ENCODE measurements at regions not wholly inside any gene's neighbourhood (a gene's known extent, or its start where the extent isn't known, plus 50 kb on each side); places are given as distances from the start of the nearest gene placed in this dataset.

DNA sequence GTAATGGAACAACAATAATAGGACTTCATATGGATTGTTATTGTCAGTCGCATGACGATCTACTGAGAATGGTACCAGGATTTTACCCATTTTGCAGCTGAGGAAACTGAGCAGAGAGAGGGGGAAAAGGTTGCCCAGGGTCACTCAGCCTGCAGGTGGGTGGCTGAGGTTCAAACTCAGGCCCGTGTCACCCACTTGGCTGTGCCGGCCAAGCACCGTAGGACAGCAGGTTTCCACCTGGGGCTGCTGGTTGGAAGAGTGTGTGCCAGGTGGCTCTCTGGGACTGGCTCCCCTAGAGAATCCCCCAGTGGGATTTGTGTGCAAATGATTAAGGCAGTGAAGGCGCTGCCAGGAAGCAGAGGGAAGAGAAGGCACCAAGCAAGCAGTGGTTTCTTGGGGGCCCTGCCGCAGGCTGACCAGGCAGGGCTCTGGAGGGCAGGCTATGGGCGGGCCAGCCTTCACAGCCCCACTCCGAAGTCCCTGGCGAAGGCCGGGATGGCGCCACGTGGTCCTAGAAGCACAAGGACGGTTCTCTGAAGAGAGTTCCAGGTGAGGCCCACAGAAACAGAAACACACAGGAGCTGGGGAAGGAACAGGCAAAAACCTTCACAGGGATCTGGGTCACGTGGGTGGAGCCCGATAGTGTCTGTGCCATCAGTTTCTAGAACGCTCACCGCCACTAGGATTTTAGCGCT lies 163.5 kb downstream of the IRF8 start:
- no peak for DNase-seq

DNA sequence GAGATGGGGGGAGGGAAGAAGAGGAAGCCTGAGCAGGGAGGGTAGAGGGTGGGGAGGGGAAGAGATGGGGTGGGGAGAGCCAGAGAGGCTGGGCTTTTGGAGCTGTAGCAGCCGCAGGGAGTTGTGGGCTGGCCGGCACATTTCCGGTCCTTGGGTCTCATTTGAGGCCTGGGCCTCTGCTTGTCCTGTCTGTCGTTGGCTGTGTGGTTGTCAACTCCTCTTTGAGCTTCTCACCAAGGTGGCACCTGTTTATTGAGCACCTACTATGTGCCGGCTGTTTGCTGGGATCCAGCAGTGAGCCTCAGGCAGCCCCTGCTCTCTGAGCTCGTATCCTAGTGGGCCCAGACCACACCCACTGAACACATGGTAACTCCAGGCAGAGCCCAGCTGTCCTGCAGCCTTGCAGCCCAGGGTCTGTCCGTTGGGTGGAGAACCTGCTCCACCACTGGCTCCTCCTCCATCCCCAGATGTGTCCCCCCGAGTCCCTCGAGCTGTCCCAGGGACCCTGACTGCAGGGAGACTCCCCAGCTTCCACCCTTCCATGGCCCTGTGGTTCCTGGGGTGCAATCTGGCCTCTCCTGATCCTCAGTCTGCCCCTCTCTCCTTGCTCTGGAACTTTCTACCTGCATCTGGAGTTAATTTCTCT lies 164.9 kb downstream of the IRF8 start:
- DNase-seq: no peak

DNA sequence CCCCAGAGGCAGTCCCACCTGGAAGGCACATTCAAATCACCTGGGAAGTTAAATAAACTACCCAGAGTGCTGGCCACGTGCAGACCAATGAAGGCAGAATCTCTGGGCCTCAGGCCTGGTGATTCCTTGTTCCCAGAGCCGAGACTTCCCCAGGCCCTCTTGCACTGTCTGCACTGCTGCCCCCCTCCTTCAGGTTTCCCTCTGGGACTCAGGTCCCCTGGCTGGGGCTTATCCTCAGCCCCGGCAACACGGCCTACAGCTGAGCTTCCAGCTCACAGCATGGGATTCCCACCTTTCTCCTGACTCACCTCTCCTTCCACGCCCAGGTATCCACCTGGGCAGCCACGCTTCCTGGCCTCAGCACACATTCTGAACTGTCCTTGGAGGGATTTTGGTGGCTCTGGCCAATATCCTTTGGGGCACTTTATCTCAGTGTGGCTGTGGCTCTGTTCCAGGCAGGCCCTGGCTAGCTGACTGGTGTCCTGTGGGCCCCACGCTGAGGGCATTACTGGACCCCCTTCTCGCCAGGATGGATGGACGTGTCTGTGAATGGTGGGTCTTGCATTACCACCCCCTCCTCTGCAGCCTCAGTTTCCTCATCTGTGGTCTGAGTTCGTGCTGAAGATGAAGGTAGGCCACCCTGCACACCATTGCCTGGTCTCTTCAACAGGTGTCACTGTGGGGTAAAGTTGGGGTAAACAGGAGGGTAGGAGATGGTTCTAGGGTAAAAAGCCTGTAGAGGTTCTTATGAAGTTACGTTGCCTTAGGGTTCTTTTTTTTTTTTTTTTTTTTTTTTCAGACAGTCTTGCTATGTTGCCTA lies 165.7 kb downstream of the IRF8 start:
- no peak for DNase-seq

DNA sequence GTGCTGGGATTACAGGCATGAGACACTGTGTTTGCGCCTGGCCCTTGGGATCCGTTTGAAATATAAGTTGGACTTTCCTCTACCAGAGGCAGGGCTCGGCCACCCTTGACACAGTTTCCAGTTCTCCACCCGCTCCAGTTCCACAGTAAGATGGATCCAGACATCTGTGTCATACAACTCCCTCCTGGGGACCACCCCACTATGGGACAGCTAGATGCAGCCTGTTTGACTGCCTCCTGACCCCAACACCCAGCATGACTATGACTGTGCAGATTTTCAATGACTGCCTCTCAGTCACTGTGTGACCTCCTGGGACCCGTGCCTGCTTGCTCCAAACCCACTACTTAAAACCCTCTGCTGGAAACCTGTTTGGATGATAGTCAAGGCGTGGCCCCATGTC lies 166.7 kb downstream of the IRF8 start:
- DNase-seq: no peak

DNA sequence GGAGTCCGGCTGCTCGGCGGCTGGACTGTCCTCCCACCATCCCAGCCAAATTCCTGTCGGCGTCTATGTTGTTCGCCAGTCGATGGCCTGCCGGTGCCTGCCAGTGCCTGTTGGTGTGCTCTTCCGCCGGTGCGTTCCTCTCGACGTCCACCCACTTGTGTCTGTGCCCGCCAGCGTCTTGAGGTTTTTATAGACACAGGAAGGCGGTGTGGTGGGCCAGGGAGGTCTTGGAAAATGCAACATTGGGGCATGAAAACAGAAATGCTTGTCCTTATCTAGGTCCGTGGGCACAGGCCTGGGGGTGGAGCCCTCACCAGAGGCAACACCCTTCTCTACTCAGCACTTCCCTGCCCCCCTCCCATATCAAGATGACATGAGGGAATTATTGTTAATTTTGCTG lies 167.8 kb downstream of the IRF8 start:
- DNase-seq: no peak

DNA sequence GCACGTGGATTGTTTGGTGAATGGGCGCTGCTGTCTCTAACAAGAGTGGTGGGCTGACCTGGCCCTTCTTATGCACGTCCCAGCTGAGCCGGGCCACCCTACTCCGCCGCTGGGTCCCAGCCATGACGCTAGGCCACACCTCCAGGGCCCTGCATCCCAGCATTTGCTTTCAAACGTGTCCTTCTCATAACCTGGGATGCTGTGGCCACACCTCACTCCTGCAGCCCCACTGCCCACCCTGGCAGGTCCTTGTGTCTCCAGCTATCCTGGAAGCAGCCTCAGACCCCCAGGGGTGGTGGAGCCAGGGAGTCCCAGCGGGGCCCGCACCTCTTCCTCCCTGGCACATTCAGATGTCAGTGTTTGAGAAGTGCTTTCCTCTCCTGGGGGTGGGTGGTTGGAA lies 168.6 kb downstream of the IRF8 start:
- no peak for DNase-seq

DNA sequence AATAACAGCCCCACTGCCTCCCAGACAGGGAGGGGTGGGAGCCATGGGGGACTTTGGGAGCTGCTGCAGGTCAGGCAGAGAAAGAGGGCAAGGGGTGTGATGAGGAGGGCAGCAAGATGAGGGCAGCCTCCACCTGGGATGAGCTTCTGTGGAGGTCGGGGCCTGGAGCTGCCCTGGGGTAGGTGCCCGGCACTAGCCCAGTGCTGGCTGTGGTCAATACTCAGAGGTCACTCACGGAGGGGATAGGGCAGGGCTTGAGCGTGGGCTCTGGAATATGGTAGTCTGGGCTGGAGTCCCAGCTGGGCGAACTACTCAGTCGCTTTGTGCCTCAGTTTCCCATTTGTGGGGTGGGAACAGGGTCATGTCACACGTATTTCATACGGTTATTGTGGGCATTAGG lies 169.0 kb downstream of the IRF8 start:
- no peak for DNase-seq

DNA sequence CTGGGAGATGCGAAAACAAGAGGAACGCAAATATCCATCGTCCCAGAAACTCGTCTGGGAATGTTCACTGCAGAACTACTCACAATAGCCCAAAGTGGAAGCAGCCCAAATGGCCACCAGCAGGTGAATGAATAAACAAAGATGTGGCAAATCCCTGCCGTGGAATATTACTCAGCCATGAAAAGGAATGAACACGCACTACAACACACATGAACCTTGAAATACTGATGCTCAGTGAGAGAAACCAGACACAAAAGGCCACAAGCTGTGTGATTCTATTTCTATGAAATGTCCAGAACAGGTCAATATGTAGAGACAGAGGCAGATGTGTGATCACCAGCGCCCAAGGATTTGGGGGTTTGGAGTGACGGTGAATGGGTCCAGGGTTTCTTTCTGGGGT lies 169.8 kb downstream of the IRF8 start:
- DNase-seq: no peak

DNA sequence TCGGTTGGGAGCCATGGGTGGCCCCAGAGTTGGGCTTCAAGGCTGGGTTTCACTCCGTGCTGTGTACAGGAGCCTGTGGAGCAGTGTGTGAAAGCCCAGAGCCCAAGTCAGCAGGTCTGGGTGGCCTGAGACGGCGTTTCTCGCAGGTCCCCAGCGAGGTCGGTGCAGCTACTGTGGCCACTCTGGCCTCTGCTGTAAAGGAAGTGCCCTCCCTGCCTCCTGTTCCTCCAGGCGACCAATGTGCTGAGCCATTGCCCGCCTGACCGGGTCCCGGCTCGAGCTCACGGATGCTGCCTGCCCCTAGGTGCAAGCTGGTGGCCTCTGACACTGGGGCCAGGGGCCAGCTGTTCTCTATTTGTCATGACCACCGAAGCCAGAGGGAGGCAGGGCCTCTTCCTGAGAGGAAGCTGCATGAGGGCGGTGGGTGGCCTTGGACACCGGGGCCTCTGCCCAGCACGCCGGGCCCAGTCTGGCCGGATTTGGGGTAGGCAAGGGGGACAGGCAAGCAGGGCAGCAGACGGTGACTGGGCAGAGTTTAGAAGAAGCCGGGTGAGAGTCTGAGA lies 170.9 kb downstream of the IRF8 start:
- DNase-seq: no peak

DNA sequence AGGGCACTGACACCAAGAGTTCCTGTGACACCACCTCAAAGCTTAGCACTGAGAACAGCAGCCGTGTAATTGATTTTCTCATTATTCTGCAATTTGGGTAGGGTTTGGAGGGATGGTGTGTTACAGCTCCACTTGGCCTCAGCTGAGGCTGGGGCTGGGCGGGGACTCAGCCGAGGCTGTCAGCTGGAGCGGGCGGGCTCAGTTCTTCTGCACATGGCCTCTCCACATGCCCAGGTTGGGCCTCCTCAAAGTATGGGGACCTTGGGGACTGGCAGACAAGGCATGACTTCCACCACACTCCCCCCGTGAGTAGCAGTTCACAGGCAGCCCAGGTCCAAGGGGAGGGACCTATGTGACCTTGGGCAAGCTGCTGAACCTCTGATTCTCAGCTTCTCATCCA lies 171.5 kb downstream of the IRF8 start:
- DNase-seq: no peak

DNA sequence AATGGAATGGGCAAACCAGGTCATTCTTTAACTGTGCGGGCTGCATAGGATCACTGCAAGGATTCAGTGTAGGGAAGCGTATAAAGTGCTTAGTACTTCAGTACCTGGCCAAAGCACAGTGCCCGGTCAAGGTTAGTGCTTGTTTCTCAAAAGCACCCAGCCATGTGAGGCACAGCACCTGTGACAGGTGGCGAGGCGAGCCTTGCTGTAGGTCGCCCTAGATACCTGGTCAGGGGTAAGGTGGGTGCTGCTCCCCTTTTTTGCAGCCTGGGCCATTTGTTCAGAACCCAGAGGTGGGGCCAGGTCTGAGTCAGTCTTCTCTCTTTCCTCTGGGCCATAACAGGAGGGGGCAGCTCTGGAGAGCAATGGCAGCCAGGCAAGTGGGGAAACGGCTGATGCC lies 172.0 kb downstream of the IRF8 start:
- no peak for DNase-seq

DNA sequence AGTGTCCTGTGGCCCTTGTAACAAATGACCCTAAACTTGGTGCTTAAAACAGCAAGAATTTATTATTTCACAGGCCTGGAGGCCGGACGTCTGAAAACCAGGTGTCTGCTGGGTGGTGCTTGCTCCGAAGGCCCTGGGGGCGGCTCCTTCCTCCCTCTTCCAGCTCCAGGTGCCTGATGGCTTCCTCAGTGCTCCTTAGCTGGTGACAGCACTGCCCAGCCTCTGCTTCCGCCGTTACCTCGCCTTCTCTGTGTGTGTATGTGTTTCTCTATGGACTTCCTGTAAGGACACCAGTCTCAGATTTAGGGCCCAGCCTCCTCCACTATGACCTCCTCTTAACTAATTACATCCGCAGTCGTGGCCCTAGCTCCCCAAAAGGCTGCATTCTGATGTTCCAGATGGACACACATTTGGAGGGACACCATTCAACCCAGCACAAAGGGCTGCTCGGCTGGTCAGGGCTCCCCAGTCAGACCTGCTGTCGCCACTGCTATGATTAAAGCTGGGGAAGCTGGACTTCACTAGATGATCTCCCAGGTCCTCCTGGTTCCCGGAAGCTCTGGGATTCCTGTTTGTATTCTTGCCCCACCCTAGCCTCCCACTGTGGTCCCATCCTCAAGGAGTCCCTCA lies 172.8 kb downstream of the IRF8 start:
- DNase-seq: no peak

DNA sequence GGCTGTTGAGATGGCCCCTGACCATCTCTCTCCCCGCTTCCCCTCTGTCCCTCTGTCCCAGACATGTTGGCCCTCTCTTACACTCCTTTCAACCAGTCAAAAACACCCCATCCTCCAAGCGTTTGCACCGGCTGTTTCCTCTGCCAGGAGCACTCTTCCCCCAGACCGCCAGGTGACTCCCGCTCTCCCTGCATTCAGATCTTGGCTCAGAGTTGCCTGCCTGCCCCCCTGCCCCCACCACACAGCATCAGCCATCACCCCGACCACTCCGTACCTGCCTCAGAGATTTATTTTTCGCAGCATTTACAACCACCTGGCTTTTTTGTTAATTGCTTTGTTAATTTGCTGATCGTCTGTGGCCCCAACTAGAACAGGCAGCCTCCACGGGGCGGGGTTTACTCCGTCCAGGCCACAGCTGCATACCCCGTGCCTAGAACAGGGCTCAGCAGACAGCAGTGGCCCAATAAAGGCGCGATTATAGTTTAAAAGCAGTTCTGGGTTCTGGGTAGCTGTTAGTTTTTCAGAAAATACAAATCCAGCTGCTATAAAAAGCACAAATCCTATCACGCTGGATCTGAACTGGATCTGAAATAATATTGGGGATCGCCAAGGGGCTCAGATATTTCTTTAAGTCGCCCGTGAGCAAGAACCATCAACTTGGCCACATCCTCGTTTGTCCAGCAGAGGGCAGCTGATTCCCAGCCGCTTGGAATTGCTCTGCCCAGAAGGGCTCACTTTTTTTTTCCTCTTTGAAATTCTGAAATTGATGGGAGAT lies 173.6 kb downstream of the IRF8 start:
- DNase-seq: no peak

DNA sequence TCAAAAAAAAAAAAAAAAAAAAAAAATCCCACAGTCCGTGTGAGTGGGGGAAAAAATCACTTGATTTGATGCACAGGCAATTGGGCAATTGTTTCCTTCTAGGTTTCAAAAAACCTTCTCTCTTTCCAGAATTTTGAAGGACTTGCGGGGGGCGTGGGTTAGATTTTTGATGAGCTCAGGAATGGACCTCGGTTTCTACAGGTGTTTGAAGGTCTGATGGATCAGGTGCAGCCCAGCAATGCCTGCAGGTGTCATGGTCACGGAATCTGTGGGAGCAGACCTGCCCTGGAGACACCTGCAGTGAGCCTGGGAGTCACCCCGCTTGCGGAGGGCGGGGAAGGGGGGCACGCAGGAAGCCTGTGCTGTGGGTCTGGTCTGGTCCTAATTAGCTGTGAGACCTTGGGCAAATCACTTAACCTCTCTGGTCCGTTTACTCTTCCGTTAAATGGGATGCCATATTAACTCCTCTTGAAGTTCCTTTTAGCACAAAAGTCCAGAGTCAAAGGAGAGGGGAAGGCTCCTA lies 174.2 kb downstream of the IRF8 start:
- no peak for DNase-seq

DNA sequence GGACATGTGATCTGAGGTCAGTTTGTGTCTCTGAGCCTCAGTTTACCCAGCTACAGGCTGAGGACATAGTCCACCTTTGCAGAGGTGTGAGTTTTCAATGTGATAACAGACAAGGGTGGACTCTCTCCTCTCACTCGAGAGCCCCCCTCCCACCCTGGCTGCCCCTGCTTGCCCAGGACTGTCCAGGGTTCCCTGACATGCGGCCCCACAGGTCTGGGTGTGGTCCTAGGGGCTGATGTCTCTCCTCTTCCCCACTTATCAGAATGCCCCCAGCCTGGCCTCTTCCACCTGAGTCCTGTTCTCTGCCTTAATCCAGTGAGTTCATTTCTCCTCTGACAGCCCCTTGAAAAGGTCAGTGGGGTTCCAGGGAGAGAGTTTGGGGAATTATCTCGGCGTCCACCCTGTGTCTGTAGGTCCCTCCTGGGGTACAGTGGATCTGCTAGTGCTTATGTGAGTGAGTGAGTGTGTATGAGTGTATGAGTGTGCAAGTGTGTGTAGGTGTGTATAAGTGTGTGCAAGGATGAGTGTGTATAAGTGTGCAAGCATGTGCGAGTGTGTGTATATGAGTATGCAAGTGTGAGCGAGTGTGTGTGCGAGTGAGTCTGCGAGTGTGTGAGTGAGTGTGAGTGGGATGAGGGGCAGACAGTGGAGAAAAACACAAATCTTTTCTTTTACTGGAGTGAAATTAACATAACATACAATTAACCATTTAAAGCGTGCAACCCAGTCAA lies 175.0 kb downstream of the IRF8 start:
- no peak for DNase-seq

DNA sequence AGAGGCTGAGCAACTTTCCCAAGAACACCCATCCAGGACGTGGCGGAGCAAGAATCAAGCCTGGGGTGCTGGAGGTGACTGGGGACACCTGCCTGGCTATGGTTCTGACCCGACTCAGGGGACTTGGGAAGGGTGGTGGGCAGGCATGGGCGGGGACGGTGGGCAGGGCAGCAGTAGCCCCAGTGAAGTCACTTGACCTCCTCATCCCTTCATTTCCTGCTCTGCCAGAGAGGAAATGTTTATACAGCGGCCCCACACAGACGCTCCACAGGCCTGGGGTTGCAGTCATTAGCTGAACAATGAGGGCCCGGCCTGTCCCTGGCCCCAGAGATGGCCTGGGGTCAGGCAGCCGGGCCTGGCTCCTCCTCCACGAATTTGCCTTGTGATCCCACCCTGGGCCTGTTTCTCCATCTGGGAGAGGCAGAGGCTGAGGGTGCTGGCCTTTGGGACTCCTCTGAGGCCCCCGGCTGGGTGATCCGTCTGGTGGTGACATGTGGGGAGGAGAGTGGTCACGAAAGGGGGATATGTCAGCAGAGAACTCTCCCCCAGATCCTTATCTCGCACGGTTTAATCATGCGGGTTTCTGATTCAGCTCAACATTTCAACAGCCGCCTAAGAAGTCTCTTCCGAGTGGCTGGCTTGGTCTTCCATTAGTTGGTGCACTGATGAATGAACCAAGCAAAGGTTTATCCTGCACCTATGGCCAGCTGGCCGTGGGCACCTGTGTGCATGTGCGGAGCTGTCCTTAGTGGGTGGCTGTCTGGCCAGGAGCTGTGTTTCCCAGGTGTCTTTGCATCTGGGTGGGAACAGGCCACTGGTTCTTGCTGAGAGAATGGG lies 175.9 kb downstream of the IRF8 start:
- DNase-seq: no peak

DNA sequence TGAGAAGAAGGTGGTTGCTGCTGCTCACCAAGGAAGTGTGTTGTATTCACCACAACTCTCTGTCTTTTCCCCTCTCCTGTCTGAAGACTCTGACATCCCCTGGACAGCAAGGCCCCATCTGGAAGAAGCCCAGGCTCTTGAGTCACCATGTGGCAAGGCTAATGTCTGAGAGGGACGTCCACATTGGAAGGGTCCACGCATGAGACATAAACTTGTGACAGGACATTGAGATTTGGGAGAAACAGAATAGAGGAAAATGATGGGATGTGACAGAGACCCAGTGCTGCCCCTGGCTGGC lies 176.5 kb downstream of the IRF8 start:
- no peak for DNase-seq

DNA sequence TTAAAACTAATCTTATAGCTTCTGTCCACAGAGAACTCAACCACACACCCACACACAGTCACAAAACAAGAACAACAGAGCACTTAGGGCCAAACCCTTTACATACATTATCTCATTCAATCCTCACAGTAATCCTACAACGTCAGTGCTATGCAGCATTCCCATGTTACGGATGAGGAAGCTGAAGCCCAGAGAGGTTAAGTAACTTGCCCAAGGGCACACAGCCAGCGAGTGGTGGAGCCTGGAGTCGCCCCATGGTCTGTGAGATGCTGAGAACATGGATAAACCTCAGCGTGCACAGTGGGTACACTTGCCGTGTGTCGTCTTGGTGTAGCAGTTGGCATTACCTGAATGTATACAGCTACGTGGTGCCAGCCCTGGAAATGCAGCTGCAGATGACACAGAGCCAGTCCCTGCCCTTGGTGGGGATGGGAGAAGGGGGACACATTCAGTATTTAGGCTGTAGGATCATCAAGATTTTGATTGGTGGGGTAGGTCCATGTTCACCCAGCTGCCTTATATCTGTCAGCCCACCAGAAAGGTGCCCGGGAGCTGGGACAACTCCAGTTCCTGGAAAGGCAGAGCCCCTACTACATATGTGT lies 177.0 kb downstream of the IRF8 start:
- DNase-seq: no peak

DNA sequence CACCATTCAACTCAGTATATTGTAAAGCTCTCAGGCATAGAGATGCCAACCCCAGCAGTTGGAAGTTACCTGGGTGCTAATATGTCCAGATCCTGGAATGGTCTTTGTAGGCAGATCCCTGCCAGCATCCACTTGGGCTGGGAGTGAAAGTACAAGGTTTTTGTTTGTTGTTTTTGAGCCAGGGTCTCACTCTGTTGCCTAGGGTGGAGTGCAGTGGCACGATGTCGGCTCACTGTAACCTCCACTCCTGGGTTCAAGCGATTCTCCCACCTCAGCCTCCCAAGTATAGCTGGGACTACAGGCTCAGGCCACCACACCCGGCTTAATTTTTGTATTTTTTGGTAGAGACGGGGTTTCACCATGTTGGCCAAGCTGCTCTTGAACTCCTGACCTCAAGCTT lies 177.6 kb downstream of the IRF8 start:
- no peak for DNase-seq

DNA sequence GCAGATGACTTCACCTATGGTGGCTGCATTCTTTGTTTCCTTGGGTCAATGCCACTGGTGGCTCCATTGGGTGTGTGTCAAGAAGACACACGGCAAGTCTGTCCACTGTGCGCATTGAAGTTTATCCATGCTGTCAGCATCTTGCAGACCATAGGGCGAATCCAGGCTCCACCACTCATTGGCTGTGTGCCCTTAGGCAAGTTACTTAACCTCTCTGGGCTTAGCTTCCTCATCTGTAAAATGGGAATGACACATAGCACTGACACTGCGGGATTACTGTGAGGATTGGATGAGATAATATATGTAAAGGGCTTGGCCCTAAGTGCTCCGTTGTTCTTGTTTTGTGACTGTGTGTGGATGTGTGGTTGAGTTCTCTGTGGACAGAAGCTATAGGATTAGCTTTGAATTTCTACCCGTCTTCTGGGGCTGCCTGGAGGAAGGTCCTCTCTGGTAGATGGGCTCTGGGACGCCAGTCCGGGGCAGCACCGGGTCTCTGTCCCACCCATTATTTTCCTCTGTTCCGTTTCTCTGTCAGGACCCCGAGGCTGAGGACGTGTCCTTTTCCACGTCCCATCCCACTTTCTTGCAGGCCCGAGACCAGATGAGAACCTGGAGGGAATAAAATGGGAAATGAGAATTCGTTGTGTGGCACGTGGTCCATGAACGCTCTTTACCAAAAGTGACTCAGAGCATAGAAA lies 178.4 kb downstream of the IRF8 start:
- DNase-seq: no peak

Data from NCI-H2029 treated with DMSO at 0.1 percent for 48 hours (cell line).